GM19372 (cell line): ENCODE measurements at regions not wholly inside any gene's neighbourhood (a gene's known extent, or its start where the extent isn't known, plus 50 kb on each side); places are given as distances from the start of the nearest gene placed in this dataset.

Experiments
- ATAC-seq: cut with Tn5 transposase; IDR thresholded peaks from one replicate; pipeline ENCODE4 v1.9.1; 2021; ENCODE audit warnings: mild to moderate bottlenecking, low read depth, moderate library complexity; ENCODE audit not compliant: unreplicated experiment

GRCh38 chr22:49554296-49554625, 273.4 kb downstream of the BRD1 start:
- no peak for ATAC-seq

- ATAC-seq, result no peak
Observed at GRCh38 chr22:49553518-49554295, 274.0 kb downstream of the BRD1 start.

- no peak for ATAC-seq
Observed at GRCh38 chr22:49553076-49553475, 274.6 kb downstream of the BRD1 start.

GRCh38 chr22:49551897-49552614, 275.6 kb downstream of the BRD1 start:
- no peak for ATAC-seq

- ATAC-seq, result no peak
Observed at GRCh38 chr22:49551446-49551845, 276.2 kb downstream of the BRD1 start.

GRCh38 chr22:49550766-49551362, 276.8 kb downstream of the BRD1 start:
- ATAC-seq, result no peak

- no peak for ATAC-seq
Observed at GRCh38 chr22:49550141-49550430, 277.6 kb downstream of the BRD1 start.

- ATAC-seq, result no peak
Observed at GRCh38 chr22:49549256-49550140, 278.2 kb downstream of the BRD1 start.

GRCh38 chr22:49548356-49549202, 279.1 kb downstream of the BRD1 start:
- ATAC-seq, result no peak

- no peak for ATAC-seq
Observed at GRCh38 chr22:49547751-49548239, 279.9 kb downstream of the BRD1 start.

GRCh38 chr22:49546811-49547585, 280.7 kb downstream of the BRD1 start:
- ATAC-seq, result no peak

GRCh38 chr22:49545606-49546005, 282.1 kb downstream of the BRD1 start:
- no peak for ATAC-seq

GRCh38 chr22:49544286-49544685, 283.4 kb downstream of the BRD1 start:
- ATAC-seq, result no peak

GRCh38 chr22:49543876-49544275, 283.8 kb downstream of the BRD1 start:
- no peak for ATAC-seq

- no peak for ATAC-seq
Observed at GRCh38 chr22:49541693-49542230, 285.9 kb downstream of the BRD1 start.

- no peak for ATAC-seq
Observed at GRCh38 chr22:49540913-49541692, 286.6 kb downstream of the BRD1 start.

- no peak for ATAC-seq
Observed at GRCh38 chr22:49540084-49540912, 287.4 kb downstream of the BRD1 start.
